ENCODE measurements at regions not wholly inside any gene's neighbourhood (a gene's known extent, or its start where the extent isn't known, plus 50 kb on each side); places are given as distances from the start of the nearest gene placed in this dataset.

DNA sequence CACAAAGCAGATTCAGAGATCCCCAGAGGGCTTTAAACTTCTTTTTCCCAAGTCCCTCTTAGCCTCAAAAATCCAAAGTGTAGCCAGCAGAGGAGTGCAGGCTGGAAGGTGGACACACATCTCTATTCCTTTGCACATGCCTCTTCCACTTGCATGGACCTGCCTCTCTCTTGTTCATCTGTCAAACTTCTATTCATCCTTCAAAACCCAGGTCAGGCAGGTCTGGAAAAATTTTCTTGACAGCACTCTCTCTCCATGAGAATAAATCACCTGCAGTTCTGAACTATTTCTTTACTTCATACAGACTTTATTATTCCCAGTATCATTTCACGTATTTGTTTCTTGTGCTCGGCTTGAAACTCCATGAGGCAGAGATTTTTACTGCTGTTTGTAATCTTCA lies 127.5 kb downstream of the SS18 start:
- no peak for DNase-seq (ENCODE audit: low read depth)
- H3K4me3 ChIP-seq (ENCODE audit: low read depth, low read length): no peak overlapping the region
- TF ChIP-seq, protein P1, sequence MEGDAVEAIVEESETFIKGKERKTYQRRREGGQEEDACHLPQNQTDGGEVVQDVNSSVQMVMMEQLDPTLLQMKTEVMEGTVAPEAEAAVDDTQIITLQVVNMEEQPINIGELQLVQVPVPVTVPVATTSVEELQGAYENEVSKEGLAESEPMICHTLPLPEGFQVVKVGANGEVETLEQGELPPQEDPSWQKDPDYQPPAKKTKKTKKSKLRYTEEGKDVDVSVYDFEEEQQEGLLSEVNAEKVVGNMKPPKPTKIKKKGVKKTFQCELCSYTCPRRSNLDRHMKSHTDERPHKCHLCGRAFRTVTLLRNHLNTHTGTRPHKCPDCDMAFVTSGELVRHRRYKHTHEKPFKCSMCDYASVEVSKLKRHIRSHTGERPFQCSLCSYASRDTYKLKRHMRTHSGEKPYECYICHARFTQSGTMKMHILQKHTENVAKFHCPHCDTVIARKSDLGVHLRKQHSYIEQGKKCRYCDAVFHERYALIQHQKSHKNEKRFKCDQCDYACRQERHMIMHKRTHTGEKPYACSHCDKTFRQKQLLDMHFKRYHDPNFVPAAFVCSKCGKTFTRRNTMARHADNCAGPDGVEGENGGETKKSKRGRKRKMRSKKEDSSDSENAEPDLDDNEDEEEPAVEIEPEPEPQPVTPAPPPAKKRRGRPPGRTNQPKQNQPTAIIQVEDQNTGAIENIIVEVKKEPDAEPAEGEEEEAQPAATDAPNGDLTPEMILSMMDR (IDR thresholded peaks at IDR 0.05; ENCODE audit: low read depth, low read length, missing control alignments): no peak

GRCh38 chr18:25962176-25962575 lies 128.2 kb downstream of the SS18 start:
- H3K4me3 ChIP-seq (ENCODE audit: low read depth, low read length): no peak overlapping the region
- DNase-seq (ENCODE audit: low read depth): no peak
- TF ChIP-seq, protein P1 (IDR thresholded peaks at IDR 0.05; ENCODE audit: low read depth, low read length, missing control alignments): no peak

GRCh38 chr18:25957017-25957416 lies 133.4 kb downstream of the SS18 start:
- H3K4me3 ChIP-seq (ENCODE audit: low read depth, low read length): no peak overlapping the region
- DNase-seq (ENCODE audit: low read depth): no peak
- TF ChIP-seq, protein P1 (IDR thresholded peaks at IDR 0.05; ENCODE audit: low read depth, low read length, missing control alignments): no peak

- TF ChIP-seq, protein P1 (IDR thresholded peaks at IDR 0.05; ENCODE audit: low read depth, low read length, missing control alignments): no peak
- H3K4me3 ChIP-seq (ENCODE audit: low read depth, low read length): no peak overlapping the region
- no peak for DNase-seq (ENCODE audit: low read depth)
These were observed 137.3 kb downstream of the SS18 start for GRCh38 chr18:25953111-25953510.

DNA sequence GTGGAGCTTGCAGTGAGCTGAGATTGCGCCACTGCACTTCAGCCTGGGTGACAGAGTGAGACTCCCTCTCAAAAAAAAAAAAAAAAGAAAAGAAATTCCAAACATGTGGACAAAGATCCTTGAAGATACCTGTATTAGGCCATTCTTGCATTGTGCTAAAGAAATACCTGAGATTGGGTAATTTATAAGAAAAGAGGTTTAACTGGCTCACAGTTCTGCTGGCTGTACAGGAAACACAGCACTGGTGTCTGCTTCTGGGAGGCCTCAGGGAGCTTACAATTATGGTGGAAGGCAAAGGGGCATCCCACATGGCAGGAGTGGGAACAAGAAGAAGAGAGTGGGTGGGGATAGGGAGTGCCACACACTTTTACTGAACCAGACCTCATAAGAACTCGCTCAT lies 140.1 kb downstream of the SS18 start:
- TF ChIP-seq, protein P1 (IDR thresholded peaks at IDR 0.05; ENCODE audit: low read depth, low read length, missing control alignments): no peak
- no peak for DNase-seq (ENCODE audit: low read depth)
- H3K4me3 ChIP-seq (ENCODE audit: low read depth, low read length): no peak overlapping the region

GRCh38 chr18:25946540-25946939 lies 143.9 kb downstream of the SS18 start:
- no peak overlapping the region for H3K4me3 ChIP-seq (ENCODE audit: low read depth, low read length)
- TF ChIP-seq, protein P1 (IDR thresholded peaks at IDR 0.05; ENCODE audit: low read depth, low read length, missing control alignments): no peak

DNA sequence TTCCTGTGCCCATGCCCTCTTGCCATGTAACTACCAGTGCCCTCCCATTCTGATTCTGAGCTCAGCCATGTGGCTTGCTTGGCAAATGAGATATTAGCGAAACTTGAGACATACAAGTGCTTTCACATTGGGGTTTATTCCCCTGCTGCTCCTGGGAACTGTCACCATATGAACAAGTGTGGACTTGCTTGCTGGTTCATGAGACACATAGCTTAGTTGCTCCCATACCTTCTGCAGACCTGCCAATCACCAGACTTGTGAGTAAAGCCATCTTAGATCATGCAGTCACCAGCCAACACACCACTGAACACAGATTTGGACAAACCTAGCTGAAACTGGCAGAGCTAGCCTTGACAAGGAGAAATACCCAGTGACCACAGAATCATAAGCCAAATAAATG lies 155.1 kb downstream of the SS18 start:
- TF ChIP-seq, protein P1 (IDR thresholded peaks at IDR 0.05; ENCODE audit: low read depth, low read length, missing control alignments): no peak
- no peak overlapping the region for H3K4me3 ChIP-seq (ENCODE audit: low read depth, low read length)
- DNase-seq (ENCODE audit: low read depth): no peak

More at GRCh38 chr18:25946540-25946939, 143.9 kb downstream of the SS18 start:
- DNase-seq (ENCODE audit: low read depth): no peak

All from GM12864 (cell line).